IMR-90 (cell line): ENCODE measurements at regions not wholly inside any gene's neighbourhood (a gene's known extent, or its start where the extent isn't known, plus 50 kb on each side); places are given as distances from the start of the nearest gene placed in this dataset.

Experiments used
- ATAC-seq: fragments of 200-7000 bp; cut with Tn5 transposase; 2 replicates; pipeline ENCODE4 v1.9.1; 2020; ENCODE audit warnings: low read depth, mild to moderate bottlenecking, moderate library complexity
- BruUV-seq: library from RNA; stranded (reverse); fragments of 400-500 nt; replicated peaks from 2 replicates; lab custom pipeline; 2021; lab: Mats Ljungman, UMichigan
- CTCF ChIA-PET: fragments of 300-600 bp; formaldehyde crosslinking; extraction: SDS; loops from one replicate; lab custom pipeline; 2021; ENCODE audit warnings: antibody characterized with exemption; lab: Yijun Ruan, JAX
- POLR2A ChIA-PET: fragments of 300-600 bp; sonication (Branson Sonifier 250); formaldehyde crosslinking; loops from one replicate; lab custom pipeline; 2022; ENCODE audit warnings: antibody characterized with exemption; ENCODE audit not compliant: unreplicated experiment; lab: Charles Lee
- DNase-seq: peaks from one replicate; pipeline ENCODE4 v3.0.0; 2013
- H2AFZ ChIP-seq: replicated peaks from 2 replicates; pipeline ENCODE3; 2013; ENCODE audit warnings: low read length, mild to moderate bottlenecking; ENCODE audit not compliant: poor library complexity
- H2AK5ac ChIP-seq: 2 replicates; pipeline ENCODE4 v1.6.1; 2013; ENCODE audit warnings: low read depth, low read length, inconsistent platforms
- H2AK9ac ChIP-seq: replicated peaks from 2 replicates; pipeline ENCODE3; 2013; ENCODE audit warnings: mild to moderate bottlenecking, low read depth, low read length, moderate library complexity; ENCODE audit not compliant: poor library complexity
- H2BK120ac ChIP-seq: 2 replicates; pipeline ENCODE4 v1.6.1; 2013; ENCODE audit warnings: low read depth, low read length, inconsistent platforms
- H2BK15ac ChIP-seq: 3 replicates; pipeline ENCODE4 v1.6.1; 2013; ENCODE audit warnings: low read depth, low read length, inconsistent platforms
- H2BK20ac ChIP-seq: 2 replicates; pipeline ENCODE4 v1.6.1; 2013; ENCODE audit warnings: low read depth, mild to moderate bottlenecking, inconsistent platforms, low read length, moderate library complexity
- H2BK5ac ChIP-seq: 2 replicates; pipeline ENCODE4 v1.6.1; 2013; ENCODE audit warnings: mild to moderate bottlenecking, low read depth, low read length, inconsistent platforms; ENCODE audit not compliant: poor library complexity, severe bottlenecking
- H3K14ac ChIP-seq: replicated peaks from 2 replicates; pipeline ENCODE4 v1.6.1; 2013; ENCODE audit warnings: low read depth, low read length, inconsistent platforms
- H3K18ac ChIP-seq: 2 replicates; pipeline ENCODE4 v1.6.1; 2013; ENCODE audit warnings: low read depth, low read length, control low read depth
- H3K23ac ChIP-seq: 2 replicates; pipeline ENCODE4 v1.6.1; 2013; ENCODE audit warnings: low read depth, low read length, inconsistent platforms
- H3K27ac ChIP-seq: 2 replicates; pipeline ENCODE4 v1.5.1; 2013; ENCODE audit warnings: mild to moderate bottlenecking, control low read depth, low read length; ENCODE audit not compliant: insufficient read depth
- H3K27me3 ChIP-seq: 2 replicates; pipeline ENCODE4 v1.6.1; 2013; ENCODE audit warnings: low read length; ENCODE audit not compliant: control insufficient read depth, insufficient read depth
- H3K36me3 ChIP-seq: 2 replicates; pipeline ENCODE4 v1.6.1; 2013; ENCODE audit warnings: low read length, mixed read lengths; ENCODE audit not compliant: control insufficient read depth, insufficient read depth
- H3K4ac ChIP-seq: 2 replicates; pipeline ENCODE4 v1.6.1; 2013; ENCODE audit warnings: low read depth, low read length, inconsistent platforms
- H3K4me1 ChIP-seq: 2 replicates; pipeline ENCODE4 v1.6.1; 2013; ENCODE audit warnings: low read length, mixed read lengths; ENCODE audit not compliant: control insufficient read depth, insufficient read depth
- H3K4me2 ChIP-seq: 2 replicates; pipeline ENCODE4 v1.6.1; 2013; ENCODE audit warnings: low read depth, mild to moderate bottlenecking, control low read depth, low read length, moderate library complexity
- H3K4me3 ChIP-seq: 2 replicates; pipeline ENCODE4 v1.5.1; 2013; ENCODE audit warnings: low read depth, mild to moderate bottlenecking, control low read depth, low read length, moderate library complexity; ENCODE audit not compliant: insufficient read depth
- H3K56ac ChIP-seq: 2 replicates; pipeline ENCODE4 v1.6.1; 2013; ENCODE audit warnings: low read length, inconsistent platforms; ENCODE audit not compliant: insufficient read depth; ENCODE audit errors: extremely low read depth
- H3K79me1 ChIP-seq, 2 experiments: 2 replicates each; pipeline ENCODE4 v1.6.1; 2013; ENCODE audit warnings: low read length in 2 of 2, inconsistent platforms in 1 of 2, low read depth in 1 of 2
- H3K9ac ChIP-seq: 2 replicates; pipeline ENCODE4 v1.6.1; 2013; ENCODE audit warnings: low read depth, low read length, control low read depth
- H3K9me1 ChIP-seq: 2 replicates; pipeline ENCODE4 v1.6.1; 2013; ENCODE audit warnings: low read length, inconsistent platforms; ENCODE audit not compliant: insufficient read depth
- H3K9me3 ChIP-seq: 2 replicates; pipeline ENCODE4 v1.6.1; 2013; ENCODE audit warnings: low read length; ENCODE audit not compliant: control insufficient read depth, insufficient read depth
- H4K20me1 ChIP-seq: 2 replicates; pipeline ENCODE4 v1.6.1; 2013; ENCODE audit warnings: low read length, inconsistent platforms; ENCODE audit not compliant: insufficient read depth
- H4K5ac ChIP-seq: 2 replicates; pipeline ENCODE4 v1.6.1; 2013; ENCODE audit warnings: mild to moderate bottlenecking, low read depth, low read length, control low read depth
- H4K8ac ChIP-seq, 2 experiments: 2 replicates each; pipeline ENCODE4 v1.6.1; 2013; ENCODE audit warnings: low read depth in 2 of 2, low read length in 2 of 2, control low read depth in 1 of 2, inconsistent platforms in 1 of 2
- H4K91ac ChIP-seq: 2 replicates; pipeline ENCODE4 v1.6.1; 2013; ENCODE audit warnings: low read depth, low read length, inconsistent platforms; ENCODE audit not compliant: insufficient read depth
- CEBPB ChIP-seq: IDR thresholded peaks from 2 replicates; pipeline ENCODE4 v1.6.1; 2012; ENCODE audit warnings: low read depth, low read length, improper control_type of control experiment
- CHD1 ChIP-seq: IDR thresholded peaks from 2 replicates; pipeline ENCODE4 v1.6.1; 2012; ENCODE audit warnings: low read depth, low read length, improper control_type of control experiment
- FOS ChIP-seq: fragments of 150-350 bp; IDR thresholded peaks from 2 replicates; pipeline ENCODE4 v1.6.1; 2016; ENCODE audit warnings: low read depth, low read length
- MAFK ChIP-seq: IDR thresholded peaks from 2 replicates; pipeline ENCODE4 v1.6.1; 2012; ENCODE audit warnings: low read depth, low read length, improper control_type of control experiment
- MAZ ChIP-seq: IDR thresholded peaks from 2 replicates; pipeline ENCODE4 v1.6.1; 2012; ENCODE audit warnings: low read depth, mild to moderate bottlenecking, low read length, improper control_type of control experiment, moderate library complexity, borderline replicate concordance
- MXI1 ChIP-seq: IDR thresholded peaks from 2 replicates; pipeline ENCODE4 v1.6.1; 2012; ENCODE audit warnings: low read depth, mild to moderate bottlenecking, low read length, moderate library complexity, borderline replicate concordance
- NFE2L2 ChIP-seq: fragments of 150-350 bp; IDR thresholded peaks from 2 replicates; pipeline ENCODE4 v1.6.1; 2016; ENCODE audit warnings: low read depth, mild to moderate bottlenecking, low read length
- POLR2A ChIP-seq: IDR thresholded peaks from 2 replicates; pipeline ENCODE4 v1.6.1; 2012; ENCODE audit warnings: mild to moderate bottlenecking, low read depth, low read length
- RAD21 ChIP-seq: IDR thresholded peaks from 2 replicates; pipeline ENCODE4 v1.6.1; 2012; ENCODE audit warnings: low read length, improper control_type of control experiment
- RCOR1 ChIP-seq: IDR thresholded peaks from 2 replicates; pipeline ENCODE4 v1.6.1; 2012; ENCODE audit warnings: mild to moderate bottlenecking, low read length, improper control_type of control experiment; ENCODE audit not compliant: insufficient replicate concordance
- RFX5 ChIP-seq: IDR thresholded peaks from 2 replicates; pipeline ENCODE4 v1.8.0; 2012; ENCODE audit warnings: low read depth, mild to moderate bottlenecking, low read length, moderate library complexity
- SMC3 ChIP-seq: fragments of 150-350 bp; IDR thresholded peaks from 2 replicates; pipeline ENCODE4 v1.6.1; 2016; ENCODE audit warnings: low read depth, mild to moderate bottlenecking, antibody characterized with exemption, low read length, moderate library complexity
- dilution Hi-C: fragments of 300-500 bp; cut with HindIII; formaldehyde crosslinking; loops from one replicate; pipeline ENCODE4 v1.14.3; 2018; ENCODE audit warnings: low sequenced_read_pairs; ENCODE audit not compliant: unreplicated experiment
- in situ Hi-C: fragments of 300-500 bp; cut with MboI; formaldehyde crosslinking; loops from 3 replicates; pipeline ENCODE4 v1.14.3; 2019; ENCODE audit warnings: low sequenced_read_pairs, inconsistent platforms, mixed read lengths
- intact Hi-C: fragments of 100-400 bp; cut with micrococcal nuclease; formaldehyde crosslinking; loops from 2 replicates; pipeline ENCODE4 v1.10.0; 2022
- TF ChIP-seq, protein P1 (sequence below): fragments of 150-350 bp; IDR thresholded peaks from 2 replicates; pipeline ENCODE4 v1.6.1; 2016; ENCODE audit warnings: low read depth, mild to moderate bottlenecking, low read length, moderate library complexity, borderline replicate concordance
- TF ChIP-seq, protein P2 (sequence below): conservative IDR thresholded peaks from 2 replicates; pipeline ENCODE4 v1.5.1; 2012; ENCODE audit warnings: mild to moderate bottlenecking, low read depth, low read length, improper control_type of control experiment
- TF ChIP-seq, protein P3 (sequence below): fragments of 150-350 bp; IDR thresholded peaks from 2 replicates; pipeline ENCODE4 v1.6.1; 2017; ENCODE audit warnings: mild to moderate bottlenecking, antibody characterized with exemption, low read length, low read depth

DNA sequence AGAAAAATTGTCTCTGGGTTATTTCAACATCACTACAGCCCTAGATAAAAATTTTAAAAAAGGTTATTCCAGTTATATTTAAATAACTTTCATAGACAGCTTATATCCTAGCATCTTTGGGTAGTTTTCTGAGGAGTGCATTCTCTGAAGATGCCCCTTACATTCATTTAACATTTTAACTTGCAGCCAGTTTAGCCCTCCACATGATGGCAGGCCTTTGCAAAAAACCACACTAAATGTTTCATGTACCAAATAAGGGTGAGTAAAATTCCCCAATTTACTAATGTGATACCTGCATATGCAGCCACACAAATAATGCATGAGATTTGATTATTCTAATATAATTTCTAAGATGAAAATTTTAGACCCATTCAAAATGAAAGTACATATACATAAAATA, 108.4 kb upstream of the ZWINT start:
- no peak overlapping the region for H2BK120ac ChIP-seq
- H2AFZ ChIP-seq: no peak overlapping the region
- no peak overlapping the region for H2AK5ac ChIP-seq
- no peak overlapping the region for H3K18ac ChIP-seq
- no peak overlapping the region for H3K23ac ChIP-seq
- H3K14ac ChIP-seq: no peak overlapping the region
- H3K36me3 ChIP-seq: no peaks in the 10 kb centered on the region
- no peaks in the 10 kb centered on the region for H3K27me3 ChIP-seq
- no peak overlapping the region for H3K4me2 ChIP-seq
- H2BK20ac ChIP-seq: no peak overlapping the region
- no peaks in the 10 kb centered on the region for H3K79me1 ChIP-seq
- in situ Hi-C loops: no loop called here
- H3K9me1 ChIP-seq: no peaks in the 10 kb centered on the region
- no peak overlapping the region for H3K4ac ChIP-seq
- no peak for ATAC-seq
- H2BK15ac ChIP-seq: no peak overlapping the region
- ChIA-PET POLR2A (no interaction called here), CTCF (interaction anchor here (0.6 to 1.4 kb wide), 2 partner anchors 10 to 86 kb away, joined by 3 to 4 read pairs; no protein-coding TSS in a partner anchor)
- no peak overlapping the region for H2AK9ac ChIP-seq
- H2BK5ac ChIP-seq: no peak overlapping the region
- BruUV-seq: no TSS peak
- no peak overlapping the region for H3K9ac ChIP-seq
- H4K5ac ChIP-seq: no peak overlapping the region
- H3K4me3 ChIP-seq: no peak overlapping the region
- TF ChIP-seq, protein P1, sequence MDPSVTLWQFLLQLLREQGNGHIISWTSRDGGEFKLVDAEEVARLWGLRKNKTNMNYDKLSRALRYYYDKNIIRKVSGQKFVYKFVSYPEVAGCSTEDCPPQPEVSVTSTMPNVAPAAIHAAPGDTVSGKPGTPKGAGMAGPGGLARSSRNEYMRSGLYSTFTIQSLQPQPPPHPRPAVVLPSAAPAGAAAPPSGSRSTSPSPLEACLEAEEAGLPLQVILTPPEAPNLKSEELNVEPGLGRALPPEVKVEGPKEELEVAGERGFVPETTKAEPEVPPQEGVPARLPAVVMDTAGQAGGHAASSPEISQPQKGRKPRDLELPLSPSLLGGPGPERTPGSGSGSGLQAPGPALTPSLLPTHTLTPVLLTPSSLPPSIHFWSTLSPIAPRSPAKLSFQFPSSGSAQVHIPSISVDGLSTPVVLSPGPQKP: no peak
- TF ChIP-seq RAD21 (no peak), CHD1 (no peak), MAZ (no peak), CEBPB (no peak), MAFK (no peak), MXI1 (no peak), POLR2A (no peak), SMC3 (no peak), FOS (no peak), RCOR1 (no peak), NFE2L2 (no peak), RFX5 (no peak)
- TF ChIP-seq, protein P2, sequence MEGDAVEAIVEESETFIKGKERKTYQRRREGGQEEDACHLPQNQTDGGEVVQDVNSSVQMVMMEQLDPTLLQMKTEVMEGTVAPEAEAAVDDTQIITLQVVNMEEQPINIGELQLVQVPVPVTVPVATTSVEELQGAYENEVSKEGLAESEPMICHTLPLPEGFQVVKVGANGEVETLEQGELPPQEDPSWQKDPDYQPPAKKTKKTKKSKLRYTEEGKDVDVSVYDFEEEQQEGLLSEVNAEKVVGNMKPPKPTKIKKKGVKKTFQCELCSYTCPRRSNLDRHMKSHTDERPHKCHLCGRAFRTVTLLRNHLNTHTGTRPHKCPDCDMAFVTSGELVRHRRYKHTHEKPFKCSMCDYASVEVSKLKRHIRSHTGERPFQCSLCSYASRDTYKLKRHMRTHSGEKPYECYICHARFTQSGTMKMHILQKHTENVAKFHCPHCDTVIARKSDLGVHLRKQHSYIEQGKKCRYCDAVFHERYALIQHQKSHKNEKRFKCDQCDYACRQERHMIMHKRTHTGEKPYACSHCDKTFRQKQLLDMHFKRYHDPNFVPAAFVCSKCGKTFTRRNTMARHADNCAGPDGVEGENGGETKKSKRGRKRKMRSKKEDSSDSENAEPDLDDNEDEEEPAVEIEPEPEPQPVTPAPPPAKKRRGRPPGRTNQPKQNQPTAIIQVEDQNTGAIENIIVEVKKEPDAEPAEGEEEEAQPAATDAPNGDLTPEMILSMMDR: no peak
- TF ChIP-seq, protein P3, sequence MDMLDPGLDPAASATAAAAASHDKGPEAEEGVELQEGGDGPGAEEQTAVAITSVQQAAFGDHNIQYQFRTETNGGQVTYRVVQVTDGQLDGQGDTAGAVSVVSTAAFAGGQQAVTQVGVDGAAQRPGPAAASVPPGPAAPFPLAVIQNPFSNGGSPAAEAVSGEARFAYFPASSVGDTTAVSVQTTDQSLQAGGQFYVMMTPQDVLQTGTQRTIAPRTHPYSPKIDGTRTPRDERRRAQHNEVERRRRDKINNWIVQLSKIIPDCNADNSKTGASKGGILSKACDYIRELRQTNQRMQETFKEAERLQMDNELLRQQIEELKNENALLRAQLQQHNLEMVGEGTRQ: no peak
- no peak for DNase-seq
- peaks cover 8% of the 10 kb centered on the region for H3K9me3 ChIP-seq
- H3K27ac ChIP-seq: no peak overlapping the region
- no peak overlapping the region for H4K91ac ChIP-seq
- no peak overlapping the region for H3K56ac ChIP-seq
- no peaks in the 10 kb centered on the region for H3K4me1 ChIP-seq
- intact Hi-C loops: no loop called here
- no peaks in the 10 kb centered on the region for H4K20me1 ChIP-seq
- no peak overlapping the region for H4K8ac ChIP-seq
- dilution Hi-C loops: no loop called here
